HG02852 (cell line): ENCODE measurements at regions not wholly inside any gene's neighbourhood (a gene's known extent, or its start where the extent isn't known, plus 50 kb on each side); places are given as distances from the start of the nearest gene placed in this dataset.

ENCODE experiments used
- ATAC-seq: cut with Tn5 transposase; IDR thresholded peaks from one replicate; pipeline ENCODE4 v1.9.1; 2021; ENCODE audit warnings: mild to moderate bottlenecking, moderate library complexity; ENCODE audit not compliant: unreplicated experiment

DNA sequence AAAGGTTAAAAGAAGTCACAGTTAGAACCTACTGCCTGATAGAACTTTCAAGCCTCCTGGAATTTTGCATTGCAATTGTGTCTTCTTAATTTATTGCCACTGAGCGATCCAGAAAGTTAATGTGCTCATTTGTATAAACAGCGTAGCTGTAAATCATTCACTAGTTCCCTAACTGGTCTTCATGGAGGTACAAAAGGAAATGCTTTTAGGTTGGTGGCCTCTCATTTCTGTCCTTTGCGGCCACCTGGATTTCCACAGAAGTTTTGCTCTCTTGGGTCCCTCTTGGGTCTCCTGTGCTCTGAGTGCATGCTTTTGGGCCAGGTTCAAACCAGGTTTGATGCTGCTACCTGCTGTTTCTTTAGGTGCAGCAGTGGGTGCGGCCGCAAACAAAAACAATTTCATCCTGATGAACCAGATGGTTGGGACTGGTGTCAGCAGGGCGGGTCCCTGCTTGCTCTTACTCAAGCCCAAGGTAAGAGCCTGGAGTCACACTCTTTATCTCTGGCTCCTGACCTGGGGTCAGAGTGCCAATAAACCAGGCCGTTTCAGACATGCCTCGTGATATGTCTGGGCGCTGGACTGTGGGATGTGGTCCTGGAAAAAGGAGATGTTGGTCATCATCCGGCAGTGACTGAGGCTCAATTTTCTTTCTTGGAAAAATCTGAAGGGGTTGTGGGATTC lies 270.1 kb downstream of the PTTG2 start:
- no peak for ATAC-seq

GRCh38 chr4:38230821-38231563 lies 270.8 kb downstream of the PTTG2 start:
- ATAC-seq = no peak

DNA sequence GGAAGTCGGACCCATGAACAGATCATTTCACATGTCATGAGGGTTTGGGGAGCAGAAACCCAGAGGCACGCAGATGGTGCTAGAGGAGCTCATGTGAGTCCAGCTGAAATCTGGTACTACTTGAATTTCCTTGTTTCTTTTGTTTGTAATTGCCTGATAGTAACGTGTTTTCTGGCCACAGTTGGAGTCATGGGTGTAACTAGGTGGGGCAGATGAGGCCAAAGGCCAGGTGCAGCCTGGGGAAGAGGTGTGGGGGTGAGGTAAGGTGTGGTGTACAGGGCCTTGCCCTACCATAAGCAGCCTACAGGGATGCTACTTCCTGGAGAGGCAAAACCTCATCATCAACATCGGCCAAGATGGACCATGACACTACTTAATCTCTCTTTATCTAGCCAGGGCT lies 271.4 kb downstream of the PTTG2 start:
- ATAC-seq = no peak

DNA sequence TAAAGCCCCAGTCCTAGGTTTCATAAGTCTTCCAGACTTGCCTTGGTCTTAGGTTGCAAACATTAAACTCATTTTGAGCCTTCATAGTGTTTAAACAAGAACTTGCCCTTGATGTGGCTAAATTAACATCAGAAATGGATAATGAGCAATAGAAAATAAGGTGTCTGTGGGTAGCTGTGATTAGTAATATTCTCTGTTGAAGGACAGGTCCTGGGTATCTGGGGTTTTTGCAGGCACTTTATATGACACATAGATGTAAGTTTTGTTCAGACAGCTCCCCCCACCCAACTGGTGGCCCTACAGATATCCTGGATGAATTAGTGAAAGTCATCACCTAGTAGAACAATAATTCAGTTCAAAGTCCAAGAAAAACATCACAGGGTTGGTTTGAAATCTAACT lies 272.5 kb downstream of the PTTG2 start:
- ATAC-seq = no peak

DNA sequence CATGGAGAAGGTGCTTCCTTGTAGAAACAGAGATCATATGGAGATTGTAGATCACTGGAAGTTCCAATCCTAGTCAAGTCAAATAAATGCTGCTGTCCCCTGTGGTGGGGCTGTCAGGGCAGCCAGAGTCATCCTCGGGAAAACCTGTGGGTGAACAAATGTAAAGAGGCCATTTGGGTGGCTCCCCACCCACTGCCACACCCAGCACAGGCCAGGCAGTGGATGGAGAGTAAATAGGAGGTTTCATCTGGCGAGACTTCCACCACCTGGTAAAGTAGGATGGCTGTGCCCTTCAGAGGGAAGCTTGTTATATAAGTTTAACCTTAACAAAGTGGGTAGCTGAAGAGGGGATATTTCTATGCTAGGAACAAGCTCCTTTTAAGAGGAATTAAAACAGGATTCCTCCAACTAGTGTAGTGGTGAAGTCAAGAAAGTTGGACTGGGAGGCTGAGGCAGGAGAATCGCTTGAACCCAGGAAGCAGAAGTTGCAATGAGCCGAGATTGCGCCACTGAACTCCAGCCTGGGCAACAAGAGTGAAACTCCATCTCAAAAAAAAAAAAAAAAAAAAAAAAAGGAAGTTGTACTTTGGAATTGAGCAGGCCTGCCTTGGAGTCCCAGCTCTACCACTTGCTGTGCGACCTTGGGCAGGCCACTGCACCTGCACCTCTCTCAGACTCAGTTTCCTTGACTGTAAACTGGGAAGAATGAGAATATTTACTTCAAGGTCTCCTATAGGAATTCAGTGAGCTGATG lies 273.7 kb downstream of the PTTG2 start:
- ATAC-seq = no peak

DNA sequence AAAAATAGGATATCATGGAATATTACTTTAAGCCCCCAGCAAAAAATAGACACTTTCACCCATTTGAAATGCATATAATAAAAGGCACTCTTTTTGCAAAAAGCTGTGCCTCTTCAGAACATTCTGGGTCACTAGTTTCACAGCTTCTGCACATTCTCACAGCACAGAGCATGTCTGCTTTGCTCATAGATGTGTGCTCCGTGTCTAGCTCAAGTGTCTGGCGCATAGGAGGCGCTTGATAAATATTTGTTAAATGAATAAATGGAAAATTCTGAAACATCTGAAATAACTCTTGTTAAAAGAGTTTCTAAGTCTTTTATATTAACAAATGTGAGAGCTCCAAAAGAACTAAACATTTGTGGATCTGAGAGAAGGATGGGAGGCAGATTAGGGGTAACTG lies 275.2 kb downstream of the PTTG2 start:
- ATAC-seq = no peak

DNA sequence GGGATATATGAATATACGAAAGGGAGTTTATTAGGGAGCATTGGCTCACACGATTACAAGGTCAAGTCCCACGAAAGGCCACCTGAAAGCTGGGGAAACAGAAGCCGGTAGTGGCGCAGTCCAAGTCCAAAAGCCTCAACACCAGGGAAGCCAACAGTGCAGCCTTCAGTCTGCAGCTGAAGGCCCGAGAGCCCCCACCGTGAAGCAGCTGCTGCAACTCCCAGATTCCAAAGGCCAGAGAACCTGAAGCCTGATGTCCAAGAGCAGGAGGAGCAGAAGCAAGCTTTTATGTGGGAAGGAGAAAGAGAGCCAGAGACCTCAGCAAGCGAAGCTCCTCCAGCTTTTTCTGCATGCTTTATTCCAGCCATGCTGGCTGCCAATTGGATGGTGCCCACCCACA lies 275.8 kb downstream of the PTTG2 start:
- ATAC-seq = no peak

DNA sequence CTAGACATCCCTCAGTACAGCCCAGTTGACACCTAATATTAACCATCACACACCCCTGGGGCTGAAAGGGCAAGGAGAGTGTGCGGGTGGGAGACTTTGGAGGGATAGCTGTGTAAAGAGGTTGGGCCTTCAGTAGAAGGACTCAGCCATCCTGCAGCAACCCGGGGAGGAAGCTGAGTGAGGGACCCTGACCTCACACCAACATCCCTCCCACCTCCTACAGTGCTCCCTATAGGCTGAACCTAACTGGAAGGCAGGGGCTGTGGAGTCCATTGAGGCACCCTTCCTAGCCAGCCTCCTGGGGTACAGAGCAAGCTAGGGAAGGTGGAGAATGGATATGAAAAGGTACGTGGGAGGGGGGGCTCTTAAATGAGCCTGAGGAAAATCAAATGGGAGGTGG lies 276.3 kb downstream of the PTTG2 start:
- no peak for ATAC-seq

- ATAC-seq = no peak
These were observed 276.9 kb downstream of the PTTG2 start for GRCh38 chr4:38237139-38237538.

DNA sequence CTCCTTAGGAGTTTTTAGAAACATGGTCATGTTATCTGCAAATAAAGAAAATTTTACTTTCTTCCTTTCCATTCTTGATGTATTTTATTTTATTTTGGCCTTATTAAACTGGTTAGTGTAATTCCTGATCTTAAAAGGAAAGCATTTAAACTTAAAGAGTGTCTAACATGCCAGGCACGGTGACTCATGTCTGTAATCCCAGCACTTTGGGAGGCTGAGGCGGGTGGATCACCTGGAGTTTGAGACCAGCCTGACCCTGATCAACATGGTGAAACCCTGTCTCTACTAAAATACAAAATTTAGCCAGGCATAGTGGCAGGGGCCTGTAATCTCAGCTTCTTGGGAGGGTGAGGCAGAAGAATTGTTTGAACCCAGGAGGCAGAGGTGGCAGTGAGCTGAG lies 281.3 kb downstream of the PTTG2 start:
- no peak for ATAC-seq

- no peak for ATAC-seq
These were observed 281.9 kb downstream of the PTTG2 start for GRCh38 chr4:38242101-38242500.

DNA sequence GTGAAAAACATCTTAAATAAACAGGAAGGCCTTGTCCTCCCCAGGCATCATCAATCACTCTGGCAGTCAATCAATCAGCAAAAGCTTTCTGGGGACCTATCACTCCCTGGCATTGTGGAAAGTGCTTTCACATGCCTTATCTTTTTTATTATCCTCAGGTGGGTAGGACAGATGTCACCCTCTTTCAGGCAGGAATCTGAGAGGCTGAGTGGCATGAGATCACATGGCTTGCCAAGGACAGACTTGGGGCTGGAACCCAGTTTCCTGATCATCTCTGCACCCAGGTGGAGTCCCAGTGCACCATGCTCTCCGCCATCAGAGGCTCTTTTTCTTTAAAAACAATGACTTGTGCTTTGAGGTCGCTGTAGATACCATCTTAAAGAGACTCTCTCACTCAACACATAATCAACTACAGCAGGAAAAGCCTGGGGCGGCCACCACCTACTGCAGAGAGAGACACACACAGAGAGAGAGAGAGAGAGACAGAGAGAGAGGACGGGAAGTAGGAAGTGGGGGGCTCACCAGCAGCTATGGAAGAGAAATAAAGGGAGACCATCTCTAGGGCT lies 282.7 kb downstream of the PTTG2 start:
- ATAC-seq = no peak

- ATAC-seq = no peak
These were observed 283.3 kb downstream of the PTTG2 start for GRCh38 chr4:38243388-38244053.

DNA sequence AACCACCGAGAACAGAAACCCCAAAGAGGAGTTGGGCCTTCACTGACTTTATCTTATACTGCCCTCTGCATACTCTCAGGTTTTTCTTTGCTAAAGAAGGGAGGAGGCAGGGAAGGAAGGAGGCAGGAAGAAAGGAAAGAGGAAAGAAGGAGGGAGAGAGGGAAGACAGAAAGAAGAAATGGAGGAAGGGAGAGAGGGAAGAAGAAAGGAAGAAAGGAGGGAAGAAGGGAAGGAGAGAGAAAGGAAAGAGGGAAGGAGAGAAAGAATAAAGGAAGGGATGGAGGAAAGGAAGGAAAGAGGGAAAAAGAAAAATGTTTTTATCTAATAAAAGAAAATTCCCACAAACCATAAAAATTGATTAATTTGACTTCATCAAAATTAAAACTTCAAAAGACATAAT lies 294.6 kb downstream of the PTTG2 start:
- no peak for ATAC-seq

DNA sequence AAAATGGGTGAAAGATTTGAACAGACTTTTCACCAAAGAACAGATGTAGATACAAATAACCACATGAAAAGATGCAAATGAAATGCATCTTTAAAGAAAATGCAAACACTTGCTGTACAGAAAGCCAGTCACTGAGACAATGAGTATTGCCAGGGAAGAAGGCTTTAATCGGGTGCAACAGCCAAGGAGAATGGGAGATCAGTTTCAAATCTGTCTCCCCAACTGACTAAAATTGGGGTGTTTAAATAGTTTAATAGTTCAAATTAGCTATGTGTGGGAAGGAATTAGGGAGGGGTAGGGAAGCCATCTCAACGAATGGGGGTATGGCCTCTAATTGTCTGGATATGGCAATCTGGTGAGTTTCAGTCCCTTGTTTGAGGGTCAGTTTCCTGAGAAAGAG lies 295.4 kb downstream of the PTTG2 start:
- ATAC-seq = no peak

DNA sequence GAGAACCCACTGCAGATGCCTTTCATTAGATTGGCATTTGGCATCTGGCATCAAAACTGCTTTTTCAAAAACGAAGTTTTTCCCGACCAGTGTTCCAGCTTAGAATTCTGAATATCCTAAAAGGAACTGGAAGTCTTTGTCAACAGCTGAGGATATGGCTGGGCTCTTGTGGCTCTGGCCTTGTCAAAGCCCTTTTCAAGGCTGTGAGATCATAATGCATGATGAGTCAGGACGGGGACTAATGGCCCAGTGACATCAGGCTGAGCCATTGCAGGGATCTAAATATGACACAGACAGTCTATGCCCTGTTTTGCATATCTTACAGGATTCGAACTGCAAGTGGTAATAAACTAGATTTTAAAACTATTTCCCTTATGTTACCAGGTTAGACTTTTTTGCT lies 306.4 kb downstream of the PTTG2 start:
- ATAC-seq = no peak

GRCh38 chr4:38268108-38268820 lies 308.1 kb downstream of the PTTG2 start:
- no peak for ATAC-seq

DNA sequence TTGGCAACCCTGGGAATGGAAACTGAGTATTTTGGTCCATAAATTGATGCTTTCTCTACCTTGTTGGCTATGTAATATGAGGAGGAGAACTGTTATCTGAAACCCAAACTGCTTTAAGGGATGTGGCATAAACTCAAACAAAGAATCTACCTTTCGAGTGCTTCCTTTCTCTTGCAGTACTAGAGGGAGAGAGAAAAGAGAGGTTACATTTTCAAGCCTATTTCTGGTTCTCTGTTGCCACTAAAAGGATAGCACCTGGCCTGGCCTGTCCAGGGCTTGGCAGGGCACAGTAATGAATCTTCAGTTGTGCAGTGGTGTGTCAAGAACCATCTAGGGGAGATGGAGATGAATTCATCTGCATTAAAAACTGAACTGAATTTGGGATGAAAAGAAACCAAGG lies 308.6 kb downstream of the PTTG2 start:
- no peak for ATAC-seq

- ATAC-seq = no peak
These were observed 313.2 kb downstream of the PTTG2 start for GRCh38 chr4:38273407-38273806.

DNA sequence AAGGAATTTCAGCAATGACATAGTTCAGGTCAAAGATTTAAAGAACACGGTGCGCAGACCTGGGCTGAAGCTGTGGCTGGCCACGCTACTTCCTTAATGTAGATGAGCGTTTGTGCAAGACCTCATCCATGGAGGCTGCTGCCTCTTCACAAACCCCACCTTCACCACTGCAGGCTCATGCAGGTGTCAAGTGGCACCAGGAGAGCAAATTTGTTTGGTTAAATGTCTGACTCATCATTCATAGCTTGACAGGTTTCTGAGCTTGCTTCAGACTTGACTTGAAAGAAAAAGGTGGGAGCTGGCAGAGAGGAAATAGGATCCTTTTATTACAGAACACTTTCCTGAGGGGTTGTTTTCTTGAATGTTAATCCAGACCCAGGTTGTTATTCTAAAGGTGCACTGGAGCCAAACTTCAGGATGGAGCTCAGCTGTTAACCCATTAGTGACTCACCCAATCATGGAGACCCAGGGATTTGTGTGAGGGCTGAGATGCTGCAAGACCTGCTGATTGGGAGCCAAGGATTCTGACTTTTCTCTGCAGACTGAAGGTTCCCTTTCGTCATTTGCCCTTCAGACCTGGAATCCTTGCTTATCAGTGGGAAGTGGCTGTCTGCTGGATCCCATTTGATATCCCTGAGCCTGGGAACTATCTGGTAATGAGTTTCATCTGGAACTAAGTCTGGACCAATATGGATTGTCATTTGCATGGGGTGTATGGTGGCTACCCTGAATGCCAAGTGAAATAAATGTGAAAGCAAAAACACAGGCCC lies 315.3 kb downstream of the PTTG2 start:
- no peak for ATAC-seq
